Middle frontal gyrus (tissue), 1 donor: ENCODE measurements at regions not wholly inside any gene's neighbourhood (a gene's known extent, or its start where the extent isn't known, plus 50 kb on each side); places are given as distances from the start of the nearest gene placed in this dataset.

Source experiments
- DNase-seq: peaks from one replicate; pipeline ENCODE4 v3.0.0-alpha.2; 2015; ENCODE audit warnings: low spot score; ENCODE audit errors: extremely low spot score

GRCh38 chr16:6605490-6605889 is 727.2 kb upstream of the RBFOX1 start:
- DNase-seq, result no peak

GRCh38 chr16:6603780-6604325 is 728.8 kb upstream of the RBFOX1 start:
- no peak for DNase-seq

GRCh38 chr16:6602405-6602804 is 730.2 kb upstream of the RBFOX1 start:
- DNase-seq, result no peak

GRCh38 chr16:6600167-6600566 is 732.5 kb upstream of the RBFOX1 start:
- DNase-seq, result no peak

GRCh38 chr16:6593799-6594198 is 738.8 kb upstream of the RBFOX1 start:
- DNase-seq, result no peak

- DNase-seq, result no peak
Observed at GRCh38 chr16:6576606-6577005, 756.0 kb upstream of the RBFOX1 start.

GRCh38 chr16:6576113-6576512 is 756.5 kb upstream of the RBFOX1 start:
- no peak for DNase-seq

- no peak for DNase-seq
Observed at GRCh38 chr16:6574146-6574545, 758.5 kb upstream of the RBFOX1 start.

- DNase-seq, result peak; percentile 37
Observed at GRCh38 chr16:6573577-6573976, 759.1 kb upstream of the RBFOX1 start.

GRCh38 chr16:6571044-6571443 is 761.6 kb upstream of the RBFOX1 start:
- no peak for DNase-seq

GRCh38 chr16:6570530-6570929 is 762.1 kb upstream of the RBFOX1 start:
- DNase-seq, result no peak

- DNase-seq, result no peak
Observed at GRCh38 chr16:6562986-6563385, 769.7 kb upstream of the RBFOX1 start.

GRCh38 chr16:6560306-6561100 is 772.1 kb upstream of the RBFOX1 start:
- DNase-seq, result no peak

- DNase-seq, result no peak
Observed at GRCh38 chr16:6558661-6559060, 774.0 kb upstream of the RBFOX1 start.

GRCh38 chr16:6558126-6558525 is 774.5 kb upstream of the RBFOX1 start:
- DNase-seq, result no peak

- no peak for DNase-seq
Observed at GRCh38 chr16:6557353-6558023, 775.2 kb upstream of the RBFOX1 start.

- no peak for DNase-seq
Observed at GRCh38 chr16:6549415-6549814, 783.2 kb upstream of the RBFOX1 start.

GRCh38 chr16:6548507-6548906 is 784.1 kb upstream of the RBFOX1 start:
- DNase-seq, result no peak

- DNase-seq, result no peak
Observed at GRCh38 chr16:6547131-6547530, 785.5 kb upstream of the RBFOX1 start.

GRCh38 chr16:6545329-6545728 is 787.3 kb upstream of the RBFOX1 start:
- no peak for DNase-seq

GRCh38 chr16:6541267-6541666 is 791.4 kb upstream of the RBFOX1 start:
- no peak for DNase-seq

- no peak for DNase-seq
Observed at GRCh38 chr16:6536411-6536810, 796.2 kb upstream of the RBFOX1 start.

- no peak for DNase-seq
Observed at GRCh38 chr16:6531067-6531466, 801.6 kb upstream of the RBFOX1 start.
